ENCODE measurements at regions not wholly inside any gene's neighbourhood (a gene's known extent, or its start where the extent isn't known, plus 50 kb on each side); places are given as distances from the start of the nearest gene placed in this dataset.

DNA sequence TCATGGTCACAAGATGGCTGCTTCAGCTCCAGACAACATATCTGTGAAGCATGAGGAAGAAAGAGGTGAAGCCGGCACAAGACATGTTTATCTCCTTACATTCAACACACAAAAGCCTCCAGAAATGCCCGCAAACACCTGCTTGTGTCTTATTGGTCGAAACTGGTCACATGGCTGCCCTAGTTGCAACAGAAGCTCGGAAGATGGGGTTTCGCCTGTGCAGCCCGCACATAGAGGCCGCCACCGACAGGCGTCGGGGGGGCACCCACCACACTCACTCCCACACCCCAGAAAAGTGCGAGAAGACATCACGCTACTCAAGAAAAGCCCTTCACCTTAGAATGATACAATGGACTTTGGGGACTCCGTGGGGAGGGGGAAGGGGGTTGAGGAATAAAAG is 63.0 kb upstream of the MGMT start:
- TF ChIP-seq MXI1 (conservative IDR thresholded peaks at IDR 0.05; ENCODE audit: poor library complexity, severe bottlenecking) (no peak), POLR2AphosphoS5 (IDR thresholded peaks at IDR 0.05) (no peak), RAD21 (conservative IDR thresholded peaks at IDR 0.05) (no peak), EZH2 (IDR thresholded peaks at IDR 0.05; ENCODE audit: borderline replicate concordance, insufficient read depth, low read length, poor library complexity, severe bottlenecking) (no peak), TAF1 (IDR thresholded peaks at IDR 0.05; ENCODE audit: low read depth) (no peak), EP300 (conservative IDR thresholded peaks at IDR 0.05; ENCODE audit: poor library complexity, severe bottlenecking) (no peak), SMC3 (conservative IDR thresholded peaks at IDR 0.05; ENCODE audit: poor library complexity) (no peak)
- TF ChIP-seq, protein P1, sequence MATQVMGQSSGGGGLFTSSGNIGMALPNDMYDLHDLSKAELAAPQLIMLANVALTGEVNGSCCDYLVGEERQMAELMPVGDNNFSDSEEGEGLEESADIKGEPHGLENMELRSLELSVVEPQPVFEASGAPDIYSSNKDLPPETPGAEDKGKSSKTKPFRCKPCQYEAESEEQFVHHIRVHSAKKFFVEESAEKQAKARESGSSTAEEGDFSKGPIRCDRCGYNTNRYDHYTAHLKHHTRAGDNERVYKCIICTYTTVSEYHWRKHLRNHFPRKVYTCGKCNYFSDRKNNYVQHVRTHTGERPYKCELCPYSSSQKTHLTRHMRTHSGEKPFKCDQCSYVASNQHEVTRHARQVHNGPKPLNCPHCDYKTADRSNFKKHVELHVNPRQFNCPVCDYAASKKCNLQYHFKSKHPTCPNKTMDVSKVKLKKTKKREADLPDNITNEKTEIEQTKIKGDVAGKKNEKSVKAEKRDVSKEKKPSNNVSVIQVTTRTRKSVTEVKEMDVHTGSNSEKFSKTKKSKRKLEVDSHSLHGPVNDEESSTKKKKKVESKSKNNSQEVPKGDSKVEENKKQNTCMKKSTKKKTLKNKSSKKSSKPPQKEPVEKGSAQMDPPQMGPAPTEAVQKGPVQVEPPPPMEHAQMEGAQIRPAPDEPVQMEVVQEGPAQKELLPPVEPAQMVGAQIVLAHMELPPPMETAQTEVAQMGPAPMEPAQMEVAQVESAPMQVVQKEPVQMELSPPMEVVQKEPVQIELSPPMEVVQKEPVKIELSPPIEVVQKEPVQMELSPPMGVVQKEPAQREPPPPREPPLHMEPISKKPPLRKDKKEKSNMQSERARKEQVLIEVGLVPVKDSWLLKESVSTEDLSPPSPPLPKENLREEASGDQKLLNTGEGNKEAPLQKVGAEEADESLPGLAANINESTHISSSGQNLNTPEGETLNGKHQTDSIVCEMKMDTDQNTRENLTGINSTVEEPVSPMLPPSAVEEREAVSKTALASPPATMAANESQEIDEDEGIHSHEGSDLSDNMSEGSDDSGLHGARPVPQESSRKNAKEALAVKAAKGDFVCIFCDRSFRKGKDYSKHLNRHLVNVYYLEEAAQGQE (IDR thresholded peaks at IDR 0.05; ENCODE audit: borderline replicate concordance), result no peak
- TF ChIP-seq, protein P2, sequence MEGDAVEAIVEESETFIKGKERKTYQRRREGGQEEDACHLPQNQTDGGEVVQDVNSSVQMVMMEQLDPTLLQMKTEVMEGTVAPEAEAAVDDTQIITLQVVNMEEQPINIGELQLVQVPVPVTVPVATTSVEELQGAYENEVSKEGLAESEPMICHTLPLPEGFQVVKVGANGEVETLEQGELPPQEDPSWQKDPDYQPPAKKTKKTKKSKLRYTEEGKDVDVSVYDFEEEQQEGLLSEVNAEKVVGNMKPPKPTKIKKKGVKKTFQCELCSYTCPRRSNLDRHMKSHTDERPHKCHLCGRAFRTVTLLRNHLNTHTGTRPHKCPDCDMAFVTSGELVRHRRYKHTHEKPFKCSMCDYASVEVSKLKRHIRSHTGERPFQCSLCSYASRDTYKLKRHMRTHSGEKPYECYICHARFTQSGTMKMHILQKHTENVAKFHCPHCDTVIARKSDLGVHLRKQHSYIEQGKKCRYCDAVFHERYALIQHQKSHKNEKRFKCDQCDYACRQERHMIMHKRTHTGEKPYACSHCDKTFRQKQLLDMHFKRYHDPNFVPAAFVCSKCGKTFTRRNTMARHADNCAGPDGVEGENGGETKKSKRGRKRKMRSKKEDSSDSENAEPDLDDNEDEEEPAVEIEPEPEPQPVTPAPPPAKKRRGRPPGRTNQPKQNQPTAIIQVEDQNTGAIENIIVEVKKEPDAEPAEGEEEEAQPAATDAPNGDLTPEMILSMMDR (IDR thresholded peaks at IDR 0.05; ENCODE audit: poor library complexity, severe bottlenecking), result no peak
- no peaks in the 10 kb centered on the region for H4K20me1 ChIP-seq (ENCODE audit: insufficient read depth)
- no peaks in the 10 kb centered on the region for H3K79me2 ChIP-seq (replicated peaks; ENCODE audit: insufficient read depth, low read length)
- no peak overlapping the region for H3K9ac ChIP-seq (ENCODE audit: low read length)
- no peak overlapping the region for H3K4me2 ChIP-seq (ENCODE audit: low read length)
- H3K27ac ChIP-seq (ENCODE audit: low read length), result no peak overlapping the region
- H3K4me3 ChIP-seq (ENCODE audit: low read length), result no peak overlapping the region
- no peaks in the 10 kb centered on the region for H3F3A ChIP-seq (ENCODE audit: insufficient read depth, low read length, poor library complexity, severe bottlenecking)
- no peaks in the 10 kb centered on the region for H3K9me3 ChIP-seq (ENCODE audit: low read length)
- H3K36me3 ChIP-seq (ENCODE audit: insufficient read depth, low read length), result no peaks in the 10 kb centered on the region
- H3K9me2 ChIP-seq (ENCODE audit: insufficient read depth, low read length), result no peaks in the 10 kb centered on the region
- H3K27me3 ChIP-seq (ENCODE audit: insufficient read depth, low read depth, low read length), result no peaks in the 10 kb centered on the region
- H2AFZ ChIP-seq (ENCODE audit: low read depth, low read length), result no peak overlapping the region

DNA sequence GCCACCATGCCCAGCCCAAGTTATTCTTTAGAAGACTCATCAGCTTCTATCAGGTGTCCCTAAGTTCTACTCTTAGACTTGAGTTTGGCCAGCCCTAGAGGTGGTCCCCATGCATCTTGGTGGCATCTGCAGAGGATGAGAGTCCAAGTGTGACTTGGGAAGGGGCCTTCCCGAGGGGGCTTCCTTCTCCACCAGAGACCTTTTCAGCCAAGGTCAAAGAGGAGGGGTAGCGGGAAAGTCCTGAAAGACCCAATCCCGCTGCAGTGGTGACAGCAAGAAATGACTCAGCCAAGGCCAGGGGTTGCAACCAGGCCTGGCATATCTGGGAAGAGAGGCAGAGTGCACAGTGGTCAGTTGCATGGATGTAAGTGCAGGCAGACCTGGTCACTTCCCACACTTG is 61.7 kb upstream of the MGMT start:
- H4K20me1 ChIP-seq (ENCODE audit: insufficient read depth), result no peaks in the 10 kb centered on the region
- no peak overlapping the region for H2AFZ ChIP-seq (ENCODE audit: low read depth, low read length)
- H3K79me2 ChIP-seq (replicated peaks; ENCODE audit: insufficient read depth, low read length), result no peaks in the 10 kb centered on the region
- no peaks in the 10 kb centered on the region for H3K27me3 ChIP-seq (ENCODE audit: insufficient read depth, low read depth, low read length)
- no peaks in the 10 kb centered on the region for H3K9me3 ChIP-seq (ENCODE audit: low read length)
- TF ChIP-seq, protein P1 (IDR thresholded peaks at IDR 0.05; ENCODE audit: borderline replicate concordance), result no peak
- no peak for TF ChIP-seq SMC3 (conservative IDR thresholded peaks at IDR 0.05; ENCODE audit: poor library complexity)
- H3K27ac ChIP-seq (ENCODE audit: low read length), result no peak overlapping the region
- no peaks in the 10 kb centered on the region for H3K9me2 ChIP-seq (ENCODE audit: insufficient read depth, low read length)
- no peaks in the 10 kb centered on the region for H3F3A ChIP-seq (ENCODE audit: insufficient read depth, low read length, poor library complexity, severe bottlenecking)
- H3K36me3 ChIP-seq (ENCODE audit: insufficient read depth, low read length), result no peaks in the 10 kb centered on the region
- H3K4me2 ChIP-seq (ENCODE audit: low read length), result no peak overlapping the region
- H3K4me3 ChIP-seq (ENCODE audit: low read length), result no peak overlapping the region
- H3K9ac ChIP-seq (ENCODE audit: low read length), result no peak overlapping the region
